H1 (cell line): ENCODE measurements at regions not wholly inside any gene's neighbourhood (a gene's known extent, or its start where the extent isn't known, plus 50 kb on each side); places are given as distances from the start of the nearest gene placed in this dataset.

Experiments
- CTCF ChIA-PET: fragments of 300-600 bp; sonication (Branson Sonifier 250); formaldehyde crosslinking; loops from one replicate; lab custom pipeline; 2021; ENCODE audit not compliant: partially characterized antibody; lab: Charles Lee
- POLR2A ChIA-PET: fragments of 300-600 bp; sonication (Branson Sonifier 250); formaldehyde crosslinking; loops from one replicate; lab custom pipeline; 2021; ENCODE audit warnings: inconsistent platforms; ENCODE audit not compliant: partially characterized antibody; lab: Charles Lee
- DNase-seq, 2 experiments: peaks; one replicate each; pipeline versions ENCODE4 v3.0.0 to v3.0.0-alpha.2; 2010 to 2022; ENCODE audit warnings: low spot score in 2 of 2, low read depth in 1 of 2, mixed read lengths in 1 of 2
- FAIRE-seq: peaks from 2 replicates; lab custom pipeline; 2011; peaks lifted over from hg19 to GRCh38; lab: Jason Lieb, UNC
- H2AFZ ChIP-seq: 2 replicates; pipeline ENCODE4 v1.8.1; 2012; ENCODE audit warnings: low read length, inconsistent platforms
- H2AK5ac ChIP-seq: 2 replicates; pipeline ENCODE4 v1.6.1; 2013; ENCODE audit warnings: low read depth, low read length
- H2BK120ac ChIP-seq: replicated peaks from 2 replicates; pipeline ENCODE3; 2013; ENCODE audit warnings: low read depth, low read length, inconsistent platforms
- H2BK12ac ChIP-seq: 2 replicates; pipeline ENCODE4 v1.6.1; 2013; ENCODE audit warnings: low read depth, low read length
- H2BK15ac ChIP-seq: 2 replicates; pipeline ENCODE4 v1.6.1; 2013; ENCODE audit warnings: low read length
- H2BK20ac ChIP-seq: 2 replicates; pipeline ENCODE4 v1.6.1; 2013; ENCODE audit warnings: low read length
- H2BK5ac ChIP-seq: 2 replicates; pipeline ENCODE4 v1.6.1; 2013; ENCODE audit warnings: low read depth, low read length
- H3K14ac ChIP-seq: 2 replicates; pipeline ENCODE4 v1.6.1; 2013; ENCODE audit warnings: inconsistent platforms; ENCODE audit not compliant: insufficient read length
- H3K18ac ChIP-seq: 2 replicates; pipeline ENCODE4 v1.6.1; 2013; ENCODE audit warnings: low read length; ENCODE audit errors: extremely low read depth
- H3K23ac ChIP-seq: 2 replicates; pipeline ENCODE4 v1.6.1; 2013; ENCODE audit warnings: inconsistent platforms; ENCODE audit not compliant: insufficient read length
- H3K23me2 ChIP-seq: 2 replicates; pipeline ENCODE4 v1.6.1; 2013; ENCODE audit warnings: low read depth, low read length
- H3K27ac ChIP-seq: 2 replicates; pipeline ENCODE4 v1.6.1; 2011; ENCODE audit warnings: low read depth, low read length, inconsistent platforms
- H3K27me3 ChIP-seq, 4 experiments: replicated peaks in 1 of 4; 1 replicate in 1 of 4; 2 replicates in 3 of 4; pipeline versions ENCODE4 v1.6.1 to v1.8.1; 2011 to 2013; ENCODE audit warnings: low read length in 3 of 4, mild to moderate bottlenecking in 3 of 4, inconsistent platforms in 2 of 4, mixed read lengths in 2 of 4, moderate library complexity in 1 of 4; ENCODE audit not compliant: control insufficient read depth in 3 of 4, insufficient read depth in 3 of 4; ENCODE audit errors: extremely low read depth in 1 of 4
- H3K36me3 ChIP-seq, 4 experiments: 2 replicates each; pipeline versions ENCODE4 v1.6.1 to v1.8.1; 2011 to 2013; ENCODE audit warnings: mild to moderate bottlenecking in 4 of 4, low read length in 3 of 4, moderate library complexity in 2 of 4, control low read depth in 1 of 4, inconsistent platforms in 1 of 4; ENCODE audit not compliant: insufficient read depth in 4 of 4, control insufficient read depth in 2 of 4
- H3K4ac ChIP-seq: replicated peaks from 2 replicates; pipeline ENCODE3; 2013; ENCODE audit warnings: low read length, low read depth, mixed read lengths, inconsistent platforms; ENCODE audit not compliant: insufficient read length
- H3K4me1 ChIP-seq, 4 experiments: replicated peaks in 1 of 4; 1 replicate in 1 of 4; 2 replicates in 3 of 4; pipeline versions ENCODE4 v1.6.1 to v1.8.1; 2011 to 2013; ENCODE audit warnings: low read length in 3 of 4, inconsistent platforms in 2 of 4, mixed read lengths in 1 of 4; ENCODE audit not compliant: insufficient read depth in 4 of 4, control insufficient read depth in 3 of 4
- H3K4me2 ChIP-seq, 2 experiments: 2 replicates each; pipeline versions ENCODE4 v1.6.1 to v1.8.1; 2011 to 2013; ENCODE audit warnings: low read depth in 2 of 2, low read length in 2 of 2, control low read depth in 1 of 2, inconsistent platforms in 1 of 2, mild to moderate bottlenecking in 1 of 2; ENCODE audit not compliant: insufficient read depth in 1 of 2
- H3K4me3 ChIP-seq, 4 experiments: fragments of 200-600, 300-600 bp in 1 of 4; sonication (generic), shearing (Covaris generic), sonication (Bioruptor Twin) in 1 of 4; 2 replicates each; pipeline versions ENCODE4 v1.5.1 to v1.8.1; 2011 to 2016; ENCODE audit warnings: low read length in 4 of 4, low read depth in 3 of 4, control low read depth in 2 of 4, inconsistent platforms in 2 of 4, mild to moderate bottlenecking in 2 of 4, mixed read lengths in 1 of 4, moderate library complexity in 1 of 4; ENCODE audit not compliant: insufficient read depth in 2 of 4; ENCODE audit errors: extremely low read depth in 1 of 4
- H3K56ac ChIP-seq: replicated peaks from 2 replicates; pipeline ENCODE3; 2013; ENCODE audit warnings: low read depth, mild to moderate bottlenecking, mixed read lengths, low read length, inconsistent platforms; ENCODE audit not compliant: insufficient read length
- H3K79me1 ChIP-seq: 2 replicates; pipeline ENCODE4 v1.6.1; 2013; ENCODE audit warnings: low read depth, low read length, control low read depth
- H3K79me2 ChIP-seq, 2 experiments: 2 replicates each; pipeline versions ENCODE4 v1.6.1 to v1.8.1; 2012 to 2013; ENCODE audit warnings: low read length in 2 of 2, mild to moderate bottlenecking in 2 of 2, inconsistent platforms in 1 of 2; ENCODE audit not compliant: insufficient read depth in 2 of 2, control insufficient read depth in 1 of 2
- H3K9ac ChIP-seq, 4 experiments: replicated peaks in 1 of 4; 1 replicate in 1 of 4; 2 replicates in 3 of 4; pipeline versions ENCODE4 v1.6.1 to v1.8.1; 2011 to 2013; ENCODE audit warnings: low read depth in 3 of 4, low read length in 3 of 4, control low read depth in 2 of 4, mild to moderate bottlenecking in 2 of 4, moderate library complexity in 2 of 4, inconsistent platforms in 1 of 4; ENCODE audit errors: extremely low read depth in 1 of 4
- H3K9me3 ChIP-seq, 2 experiments: 2 replicates each; pipeline versions ENCODE4 v1.6.1 to v1.8.1; 2012 to 2013; ENCODE audit warnings: mild to moderate bottlenecking in 2 of 2, moderate library complexity in 2 of 2, control low read depth in 1 of 2, inconsistent platforms in 1 of 2, low read depth in 1 of 2, low read length in 1 of 2, mixed read lengths in 1 of 2; ENCODE audit not compliant: insufficient read depth in 2 of 2
- H4K20me1 ChIP-seq, 2 experiments: replicated peaks in 1 of 2; 2 replicates each; pipeline versions ENCODE3 to v1.8.1; 2011 to 2013; ENCODE audit warnings: inconsistent platforms in 2 of 2, low read length in 2 of 2, mild to moderate bottlenecking in 1 of 2; ENCODE audit not compliant: insufficient read depth in 2 of 2, control insufficient read depth in 1 of 2
- H4K5ac ChIP-seq: 2 replicates; pipeline ENCODE4 v1.6.1; 2013; ENCODE audit warnings: low read length, low read depth, mixed read lengths, inconsistent platforms; ENCODE audit not compliant: insufficient read length
- H4K8ac ChIP-seq: 2 replicates; pipeline ENCODE4 v1.8.0; 2013; ENCODE audit warnings: mild to moderate bottlenecking, moderate library complexity, low read length, inconsistent platforms; ENCODE audit not compliant: insufficient read depth; ENCODE audit errors: extremely low read depth
- H4K91ac ChIP-seq: replicated peaks from 2 replicates; pipeline ENCODE3; 2013; ENCODE audit warnings: low read length, mixed read lengths, inconsistent platforms; ENCODE audit not compliant: insufficient read length
- EP300 ChIP-seq, 2 experiments: IDR thresholded peaks; 1 replicate in 1 of 2; 2 replicates in 1 of 2; pipeline ENCODE4 v1.6.1; 2011 to 2012; ENCODE audit warnings: low read depth in 2 of 2, low read length in 2 of 2, mild to moderate bottlenecking in 2 of 2, borderline replicate concordance in 1 of 2, inconsistent platforms in 1 of 2, moderate library complexity in 1 of 2
- JUN ChIP-seq: IDR thresholded peaks from 2 replicates; pipeline ENCODE4 v1.6.1; 2011; ENCODE audit warnings: low read depth, mild to moderate bottlenecking, improper control_type of control experiment, low read length
- USF2 ChIP-seq: IDR thresholded peaks from 2 replicates; pipeline ENCODE4 v1.6.1; 2011; ENCODE audit warnings: low read length, improper control_type of control experiment
- WGBS, 2 experiments: shearing (Covaris generic) in 1 of 2; methylation state at CpG; one replicate each; pipeline versions ENCODE4 v1.1.6 to v1.1.7; 2013 to 2015; ENCODE audit warnings: low lambda C conversion rate in 2 of 2, mixed read lengths in 2 of 2, inconsistent platforms in 1 of 2, low coverage in 1 of 2, missing lambda C conversion rate in 1 of 2; ENCODE audit not compliant: insufficient replicate concordance in 2 of 2, insufficient coverage in 1 of 2, insufficient read length in 1 of 2; ENCODE audit errors: extremely low coverage in 1 of 2, missing lambda C conversion rate in 1 of 2; 5-methylcytosine and 5-hydroxymethylcytosine counted together

GRCh38 chr7:15798081-15798480, 111.6 kb upstream of the MEOX2 start:
- H3K18ac ChIP-seq: no peak overlapping the region
- no peaks in the 10 kb centered on the region for H3K4me1 ChIP-seq
- H4K91ac ChIP-seq: no peak overlapping the region
- H2BK15ac ChIP-seq: no peak overlapping the region
- H3K9ac ChIP-seq: no peak overlapping the region
- H2BK20ac ChIP-seq: no peak overlapping the region
- H2AFZ ChIP-seq: no peak overlapping the region
- H2AK5ac ChIP-seq: no peak overlapping the region
- H3K14ac ChIP-seq: no peak overlapping the region
- no peak overlapping the region for H2BK120ac ChIP-seq
- no peaks in the 10 kb centered on the region for H3K79me1 ChIP-seq
- H3K27me3 ChIP-seq: no peaks in the 10 kb centered on the region
- FAIRE-seq (no peak), DNase-seq (no peak)
- H3K23ac ChIP-seq: no peak overlapping the region
- no peak overlapping the region for H3K27ac ChIP-seq
- no peaks in the 10 kb centered on the region for H3K23me2 ChIP-seq
- H4K20me1 ChIP-seq: no peaks in the 10 kb centered on the region
- H2BK5ac ChIP-seq: no peak overlapping the region
- POLR2A ChIA-PET: no interaction called here
- no peak overlapping the region for H3K4ac ChIP-seq
- H3K9me3 ChIP-seq: no peaks in the 10 kb centered on the region
- H3K4me2 ChIP-seq: no peak overlapping the region
- H3K79me2 ChIP-seq: no peaks in the 10 kb centered on the region
- no peak overlapping the region for H4K5ac ChIP-seq
- no peak overlapping the region for H3K56ac ChIP-seq
- H2BK12ac ChIP-seq: no peak overlapping the region
- H3K4me3 ChIP-seq: no peak overlapping the region
- TF ChIP-seq EP300 (IDR thresholded peaks at IDR 0.05; ENCODE audit: borderline replicate concordance in 1 of 2, low read depth in 2 of 2, low read length in 2 of 2) (no peak), USF2 (no peak), JUN (no peak)
- TF ChIP-seq, all 59 proteins: peak for 0
- Histone ChIP-seq H3K36me3 (no peaks in the 10 kb centered on the region), H4K8ac (no peak overlapping the region)
- 96% methylated on average over 1 of the region's 1 CpG; no CpG with 5 or more reads in 1 of the 2 experiments for WGBS, 2 experiments
- CTCF ChIA-PET: interaction anchor here (0.5 to 0.6 kb wide), 2 partner anchors 115 to 199 kb away, joined by 3 read pairs; no protein-coding TSS in a partner anchor
